Neutrophil (primary cell): ENCODE measurements at regions not wholly inside any gene's neighbourhood (a gene's known extent, or its start where the extent isn't known, plus 50 kb on each side); places are given as distances from the start of the nearest gene placed in this dataset.

Source experiments
- H3K27ac ChIP-seq: fragments of 200-600 bp; sonication (generic); 2 replicates; pipeline ENCODE4 v1.5.1; 2016; ENCODE audit warnings: mild to moderate bottlenecking, moderate library complexity
- H3K27me3 ChIP-seq: fragments of 200-600 bp; sonication (generic); 2 replicates; pipeline ENCODE4 v1.6.0; 2016; ENCODE audit warnings: mild to moderate bottlenecking
- H3K36me3 ChIP-seq: fragments of 200-600 bp; sonication (generic); 2 replicates; pipeline ENCODE4 v1.5.1; 2017
- H3K4me1 ChIP-seq, 2 experiments: fragments of 200-600 bp in 1 of 2; sonication (generic) in 1 of 2; 1 replicate in 1 of 2; 2 replicates in 1 of 2; pipeline versions ENCODE4 v1.5.1 to v1.6.1; 2013 to 2016; ENCODE audit warnings: low read depth in 1 of 2, low read length in 1 of 2, mild to moderate bottlenecking in 1 of 2, moderate library complexity in 1 of 2; ENCODE audit not compliant: control insufficient read depth in 1 of 2, insufficient read depth in 1 of 2
- H3K4me3 ChIP-seq, 2 experiments: fragments of 200-600 bp in 1 of 2; sonication (generic) in 1 of 2; 1 replicate in 1 of 2; 2 replicates in 1 of 2; pipeline ENCODE4 v1.5.1; 2013 to 2016; ENCODE audit warnings: low read depth in 1 of 2, low read length in 1 of 2, mild to moderate bottlenecking in 1 of 2, moderate library complexity in 1 of 2
- H3K9me3 ChIP-seq: fragments of 200-600 bp; sonication (generic); 2 replicates; pipeline ENCODE4 v1.5.1; 2016
- CTCF ChIP-seq: fragments of 200-600 bp; sonication (generic); IDR thresholded peaks from 2 replicates; pipeline ENCODE4 v1.5.1; 2016; ENCODE audit warnings: antibody characterized with exemption

GRCh38 chr11:29518389-29519174, 498.2 kb downstream of the KCNA4 start:
- no peak for TF ChIP-seq CTCF
- peak overlapping the region; percentile 62 for H3K27ac ChIP-seq

DNA sequence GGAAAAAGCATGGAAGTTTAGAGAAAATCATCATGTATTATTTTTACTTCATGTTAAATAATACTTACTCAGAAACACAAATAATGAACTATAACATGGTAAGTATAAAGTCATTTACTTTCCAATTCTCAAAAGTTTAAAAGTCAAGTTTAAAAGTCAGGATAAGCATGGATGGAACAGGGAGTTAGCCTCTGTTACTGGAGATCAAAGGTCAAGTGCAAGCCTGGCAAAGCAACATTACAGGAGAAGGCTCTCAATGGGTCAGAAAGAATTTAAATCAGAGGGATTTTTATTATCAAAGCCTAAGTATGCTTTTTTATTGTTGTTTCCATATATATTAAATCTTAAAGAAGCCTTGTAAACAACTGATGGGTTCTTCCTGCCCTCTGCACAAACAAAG, 505.4 kb downstream of the KCNA4 start:
- H3K9me3 ChIP-seq: no peaks in the 10 kb centered on the region
- no peaks in the 10 kb centered on the region for H3K4me1 ChIP-seq
- H3K27ac ChIP-seq: no peak overlapping the region
- no peaks in the 10 kb centered on the region for H3K36me3 ChIP-seq
- no peak for TF ChIP-seq CTCF
- no peak overlapping the region for H3K4me3 ChIP-seq
- H3K27me3 ChIP-seq: no peaks in the 10 kb centered on the region

More at GRCh38 chr11:29518389-29519174, 498.2 kb downstream of the KCNA4 start:
- H3K4me1 ChIP-seq: peaks cover 0 to 34% of the 10 kb centered on the region in 2 experiments
- H3K9me3 ChIP-seq: no peaks in the 10 kb centered on the region
- no peaks in the 10 kb centered on the region for H3K27me3 ChIP-seq
- H3K4me3 ChIP-seq: peak overlapping the region in 1 of 2 experiments; percentile 51
- H3K36me3 ChIP-seq: no peaks in the 10 kb centered on the region

DNA sequence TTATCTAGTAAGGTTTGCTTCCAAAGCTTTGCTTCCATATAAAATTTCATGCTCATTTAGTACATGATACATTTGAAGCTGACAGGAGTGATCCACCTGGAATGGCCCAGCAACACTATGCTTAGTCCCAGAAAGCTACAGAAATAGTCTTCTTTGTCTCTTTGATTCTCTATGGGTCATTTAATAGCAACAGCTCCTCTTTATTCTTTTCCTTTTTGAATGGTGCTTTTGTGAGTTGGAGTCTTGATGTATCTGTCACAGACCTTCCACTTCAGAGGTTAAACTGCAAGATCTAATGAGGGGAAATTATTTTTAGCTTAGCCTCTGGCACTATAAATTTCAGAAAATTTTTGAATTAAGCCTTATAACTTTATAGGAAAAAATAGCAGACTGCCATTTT, 509.5 kb downstream of the KCNA4 start:
- H3K9me3 ChIP-seq: no peaks in the 10 kb centered on the region
- no peak overlapping the region for H3K27ac ChIP-seq
- no peaks in the 10 kb centered on the region for H3K4me1 ChIP-seq
- no peaks in the 10 kb centered on the region for H3K36me3 ChIP-seq
- H3K4me3 ChIP-seq: no peak overlapping the region
- no peaks in the 10 kb centered on the region for H3K27me3 ChIP-seq
- TF ChIP-seq CTCF: no peak

DNA sequence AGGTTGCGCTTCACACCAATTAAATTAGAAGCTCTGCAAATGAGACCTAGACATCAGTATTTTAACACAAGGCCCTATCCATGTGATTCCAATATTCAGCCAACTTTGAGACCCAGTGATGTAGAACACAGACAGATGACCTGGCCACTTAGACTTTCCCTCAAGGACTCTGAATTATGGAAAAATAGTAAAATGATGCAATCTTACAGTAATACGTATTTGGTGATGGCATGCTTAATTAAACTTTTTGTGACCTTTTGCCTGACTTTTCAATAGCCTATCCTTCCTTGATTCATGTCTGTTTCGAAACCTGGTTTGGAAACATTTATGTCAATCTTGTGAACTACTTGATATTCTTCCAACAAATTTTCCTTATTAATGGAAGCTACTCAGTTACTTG, 521.2 kb downstream of the KCNA4 start:
- Histone ChIP-seq H3K9me3 (no peaks in the 10 kb centered on the region), H3K27ac (no peak overlapping the region), H3K27me3 (no peaks in the 10 kb centered on the region), H3K4me1 (no peaks in the 10 kb centered on the region), H3K36me3 (no peaks in the 10 kb centered on the region), H3K4me3 (no peak overlapping the region)
- no peak for TF ChIP-seq CTCF

- no peaks in the 10 kb centered on the region for H3K4me1 ChIP-seq
- no peak overlapping the region for H3K27ac ChIP-seq
Observed at GRCh38 chr11:29490938-29491337, 525.9 kb downstream of the KCNA4 start.

More at GRCh38 chr11:29490938-29491337, 525.9 kb downstream of the KCNA4 start:
- Histone ChIP-seq H3K27me3 (no peaks in the 10 kb centered on the region), H3K9me3 (no peaks in the 10 kb centered on the region), H3K36me3 (no peaks in the 10 kb centered on the region), H3K4me3 (no peak overlapping the region)
- TF ChIP-seq CTCF: no peak
